ENCODE measurements at regions not wholly inside any gene's neighbourhood (a gene's known extent, or its start where the extent isn't known, plus 50 kb on each side); places are given as distances from the start of the nearest gene placed in this dataset.

DNA sequence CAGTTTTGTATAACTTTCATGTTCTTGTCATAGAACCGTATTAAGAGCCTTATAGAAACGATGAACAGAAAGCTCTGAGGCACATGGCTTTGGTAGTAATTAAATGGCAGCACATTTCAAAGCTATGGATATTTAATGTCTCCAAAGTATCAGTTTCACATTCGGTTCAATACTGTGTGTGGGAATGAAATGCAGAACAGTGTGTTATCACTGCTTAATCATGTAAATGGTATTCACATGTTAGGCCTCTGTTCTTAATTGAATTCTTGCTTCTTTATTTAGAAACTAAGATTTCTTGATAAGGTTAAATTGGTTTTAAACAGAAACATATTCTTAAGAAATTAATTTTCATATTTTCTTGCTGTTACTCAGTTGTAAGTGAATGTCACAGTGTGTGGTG lies 701.0 kb upstream of the PITX2 start:
- no CpG with 5 or more reads among the region's 3 CpGs for WGBS, 2 experiments (ENCODE audit: extremely low coverage in 2 of 2, insufficient read length in 1 of 2)
- no peak overlapping the region for H2AFZ ChIP-seq (replicated peaks; ENCODE audit: low read length, poor library complexity)
- peak overlapping the region; percentile 99 for H2BK120ac ChIP-seq (ENCODE audit: low read depth, low read length)
- CTCF ChIA-PET = no interaction called here
- no peaks in the 10 kb centered on the region for H3K36me3 ChIP-seq (ENCODE audit: control insufficient read depth, insufficient read depth, low read length)
- peak overlapping the region; percentile 61; the same call in 1 of the 2 replicates for H3K4me2 ChIP-seq (ENCODE audit: low read depth, low read length)
- dilution Hi-C loops (cut with HindIII; ENCODE audit: low sequenced_read_pairs, unreplicated experiment) = no loop called here
- no peak overlapping the region for H3K4me3 ChIP-seq (ENCODE audit: insufficient read depth, low read depth, low read length)
- intact Hi-C loops (cut with micrococcal nuclease) = no loop called here
- no TSS peak for BruUV-seq (replicated peaks)
- peak; percentile 48 for ATAC-seq (ENCODE audit: low read depth)
- no peaks in the 10 kb centered on the region for H3K79me1 ChIP-seq (ENCODE audit: low read depth in 1 of 2, low read length in 2 of 2)
- no peak overlapping the region for H2AK9ac ChIP-seq (replicated peaks; ENCODE audit: low read depth, low read length, poor library complexity)
- no peak for TF ChIP-seq CHD1 (IDR thresholded peaks at IDR 0.05; ENCODE audit: low read depth, low read length)
- no peak for TF ChIP-seq MXI1 (IDR thresholded peaks at IDR 0.05; ENCODE audit: borderline replicate concordance, low read depth, low read length)
- TF ChIP-seq ELK1 (IDR thresholded peaks at IDR 0.05; ENCODE audit: borderline replicate concordance, low read depth, low read length) = no peak
- no peak for TF ChIP-seq NFE2L2 (IDR thresholded peaks at IDR 0.05; ENCODE audit: low read depth, low read length)
- TF ChIP-seq SMC3 (IDR thresholded peaks at IDR 0.05; ENCODE audit: low read depth, low read length) = no peak
- no peak for TF ChIP-seq MAFK (IDR thresholded peaks at IDR 0.05; ENCODE audit: low read depth, low read length)
- TF ChIP-seq RCOR1 (IDR thresholded peaks at IDR 0.05; ENCODE audit: insufficient replicate concordance, low read length) = no peak
- no peak for TF ChIP-seq RFX5 (IDR thresholded peaks at IDR 0.05; ENCODE audit: low read depth, low read length)
- TF ChIP-seq POLR2A (IDR thresholded peaks at IDR 0.05; ENCODE audit: low read depth, low read length) = no peak
- TF ChIP-seq FOS (IDR thresholded peaks at IDR 0.05; ENCODE audit: low read depth, low read length) = no peak
- no peak for TF ChIP-seq BHLHE40 (IDR thresholded peaks at IDR 0.05; ENCODE audit: low read depth, low read length)
- no peak for TF ChIP-seq CEBPB (IDR thresholded peaks at IDR 0.05; ENCODE audit: low read depth, low read length)
- POLR2A ChIA-PET (ENCODE audit: unreplicated experiment) = no interaction called here
- H4K8ac ChIP-seq (ENCODE audit: low read depth in 2 of 2, low read length in 2 of 2) = peak overlapping the region; percentile 46 to 90; a peak in 3 of 4 replicates
- H3K9ac ChIP-seq (ENCODE audit: low read depth, low read length) = no peak overlapping the region
- H3K4ac ChIP-seq (ENCODE audit: low read depth, low read length) = peak overlapping the region; percentile 91; the same call in 1 of the 2 replicates
- in situ Hi-C loops (cut with MboI; ENCODE audit: low sequenced_read_pairs) = no loop called here
- DNase-seq = peak; percentile 39
- no peak overlapping the region for H4K5ac ChIP-seq (ENCODE audit: low read depth, low read length)
- H2BK5ac ChIP-seq (ENCODE audit: low read depth, low read length, poor library complexity, severe bottlenecking) = peak overlapping the region; percentile 93
- H2BK15ac ChIP-seq (ENCODE audit: low read depth, low read length) = peak overlapping the region; percentile 99; the same call in 2 of the 3 replicates
- H3K56ac ChIP-seq (ENCODE audit: extremely low read depth, insufficient read depth, low read length) = no peak overlapping the region
- H2AK5ac ChIP-seq (ENCODE audit: low read depth, low read length) = peak overlapping the region; percentile 94; the same call in 1 of the 2 replicates
- H3K27ac ChIP-seq (ENCODE audit: insufficient read depth, low read length) = no peak overlapping the region; the same call in 1 of the 2 replicates
- H3K27me3 ChIP-seq (ENCODE audit: control insufficient read depth, insufficient read depth, low read length) = no peaks in the 10 kb centered on the region
- H3K9me1 ChIP-seq (ENCODE audit: insufficient read depth, low read length) = peaks cover 5% of the 10 kb centered on the region; the same call in 1 of the 2 replicates
- no peaks in the 10 kb centered on the region for H4K20me1 ChIP-seq (ENCODE audit: insufficient read depth, low read length)
- peak overlapping the region; percentile 99 for H3K14ac ChIP-seq (replicated peaks; ENCODE audit: low read depth, low read length)
- H3K9me3 ChIP-seq (ENCODE audit: control insufficient read depth, insufficient read depth, low read length) = no peaks in the 10 kb centered on the region
- peak overlapping the region; percentile 89 for H3K23ac ChIP-seq (ENCODE audit: low read depth, low read length)
- H4K91ac ChIP-seq (ENCODE audit: insufficient read depth, low read depth, low read length) = peak overlapping the region; percentile 95
- peak overlapping the region; percentile 100 for H2BK20ac ChIP-seq (ENCODE audit: low read depth, low read length)
- H3K18ac ChIP-seq (ENCODE audit: low read depth, low read length) = peak overlapping the region; percentile 98; the same call in 1 of the 2 replicates
- H3K4me1 ChIP-seq (ENCODE audit: control insufficient read depth, insufficient read depth, low read length) = no peaks in the 10 kb centered on the region; the same call in 1 of the 2 replicates

All from IMR-90 (cell line).